GM23248 (cell line): ENCODE measurements at regions not wholly inside any gene's neighbourhood (a gene's known extent, or its start where the extent isn't known, plus 50 kb on each side); places are given as distances from the start of the nearest gene placed in this dataset.

Source experiments
- EZH2 ChIP-seq: fragments of 200-600 bp; sonication (generic); IDR thresholded peaks from 2 replicates; pipeline ENCODE4 v1.6.1; 2018; ENCODE audit warnings: antibody characterized with exemption, mild to moderate bottlenecking; ENCODE audit not compliant: insufficient read depth, poor library complexity, severe bottlenecking
- EZH2phosphoT487 ChIP-seq: fragments of 200-600 bp; sonication (generic); IDR thresholded peaks from 2 replicates; pipeline ENCODE4 v1.6.1; 2018; ENCODE audit warnings: antibody characterized with exemption, moderate library complexity, mild to moderate bottlenecking, low read depth; ENCODE audit not compliant: insufficient read depth

- no peak for TF ChIP-seq EZH2
- no peak for TF ChIP-seq EZH2phosphoT487
Observed at GRCh38 chr15:62553911-62554563, 389.0 kb upstream of the C2CD4B start.
